MG63 (cell line): ENCODE measurements at regions not wholly inside any gene's neighbourhood (a gene's known extent, or its start where the extent isn't known, plus 50 kb on each side); places are given as distances from the start of the nearest gene placed in this dataset.
A peak's percentile ranks its signal among the peaks of the same experiment; 100 is the strongest.

Experiments used
- DNase-seq: peaks from one replicate; pipeline ENCODE4 v3.0.0-alpha.2; 2020
- H3K27me3 ChIP-seq: fragments of 250-450 bp; sonication (Bioruptor Pico); 2 replicates; pipeline ENCODE4 v1.5.1; 2020; ENCODE audit warnings: mild to moderate bottlenecking, moderate library complexity
- H3K36me3 ChIP-seq: fragments of 250-450 bp; sonication (Bioruptor Pico); 2 replicates; pipeline ENCODE4 v1.5.1; 2020; ENCODE audit warnings: mild to moderate bottlenecking, moderate library complexity
- H3K4me3 ChIP-seq: fragments of 250-450 bp; sonication (Bioruptor Pico); 2 replicates; pipeline ENCODE4 v1.5.1; 2020; ENCODE audit warnings: mild to moderate bottlenecking, moderate library complexity
- H3K9me3 ChIP-seq: fragments of 250-450 bp; sonication (Bioruptor Pico); 2 replicates; pipeline ENCODE4 v1.5.1; 2020; ENCODE audit warnings: mild to moderate bottlenecking, moderate library complexity

DNA sequence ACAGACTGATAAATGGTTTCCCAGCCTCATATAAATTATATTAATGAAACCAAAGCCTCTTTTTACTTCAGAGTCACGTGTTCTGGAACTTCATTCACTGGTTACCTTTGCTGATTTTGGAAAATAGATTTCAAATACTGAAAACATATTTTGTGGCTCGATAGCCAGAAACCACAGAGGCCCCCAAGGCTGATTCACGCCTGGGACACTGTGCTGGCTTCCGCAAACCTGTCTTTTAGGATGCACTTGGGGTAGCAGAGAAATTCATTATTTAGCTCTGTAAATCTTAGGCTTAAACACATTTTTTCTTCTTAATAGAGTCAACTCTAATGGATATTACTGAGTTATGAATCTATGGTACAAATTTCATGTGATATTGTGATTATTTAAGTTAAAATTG, 90.7 kb upstream of the TMEM18 start:
- no peaks in the 10 kb centered on the region for H3K36me3 ChIP-seq
- no peaks in the 10 kb centered on the region for H3K27me3 ChIP-seq
- DNase-seq = no peak
- H3K4me3 ChIP-seq = no peak overlapping the region
- no peaks in the 10 kb centered on the region for H3K9me3 ChIP-seq

DNA sequence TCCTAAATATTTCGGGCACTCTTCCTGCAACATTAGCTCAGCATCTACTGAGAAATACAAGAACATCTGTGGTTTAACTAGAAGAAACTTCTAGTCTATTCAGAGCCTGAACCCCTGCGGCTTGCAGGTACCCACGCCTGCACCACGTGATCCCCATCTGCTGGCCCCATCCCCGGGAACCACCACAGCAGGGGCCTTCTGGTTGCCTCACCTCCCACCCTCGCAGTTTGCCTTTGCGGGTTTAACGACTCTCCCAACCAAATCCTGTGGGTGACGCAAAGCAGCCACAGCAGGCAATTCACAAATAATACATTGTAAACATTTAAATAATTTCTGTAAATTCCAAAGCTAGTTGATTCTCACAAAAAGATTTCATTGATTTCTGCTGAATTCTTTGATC, 90.2 kb upstream of the TMEM18 start:
- Histone ChIP-seq H3K27me3 (no peaks in the 10 kb centered on the region), H3K9me3 (no peaks in the 10 kb centered on the region), H3K36me3 (no peaks in the 10 kb centered on the region), H3K4me3 (no peak overlapping the region)
- DNase-seq = no peak

DNA sequence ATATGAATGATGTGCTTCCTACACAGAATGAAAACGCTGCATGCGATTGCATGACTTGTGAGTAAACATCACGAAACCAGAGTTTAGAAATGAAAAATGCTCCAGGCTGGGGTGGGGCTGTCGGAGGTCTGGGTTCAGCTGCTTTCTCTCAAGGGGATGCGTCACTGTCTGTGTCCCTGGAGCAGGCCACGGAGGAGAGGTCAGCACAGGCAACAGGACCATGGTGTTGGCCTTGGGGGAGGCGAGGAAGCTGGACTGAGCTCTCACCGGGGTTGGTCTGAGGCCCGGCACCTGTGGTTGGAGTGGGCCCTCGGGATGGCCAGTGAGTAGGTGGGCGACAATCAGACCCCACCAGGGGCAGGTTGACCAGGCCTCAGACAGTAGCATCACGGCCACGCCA, 89.0 kb upstream of the TMEM18 start:
- no peak for DNase-seq
- Histone ChIP-seq H3K9me3 (no peaks in the 10 kb centered on the region), H3K27me3 (no peaks in the 10 kb centered on the region), H3K36me3 (no peaks in the 10 kb centered on the region), H3K4me3 (no peak overlapping the region)

DNA sequence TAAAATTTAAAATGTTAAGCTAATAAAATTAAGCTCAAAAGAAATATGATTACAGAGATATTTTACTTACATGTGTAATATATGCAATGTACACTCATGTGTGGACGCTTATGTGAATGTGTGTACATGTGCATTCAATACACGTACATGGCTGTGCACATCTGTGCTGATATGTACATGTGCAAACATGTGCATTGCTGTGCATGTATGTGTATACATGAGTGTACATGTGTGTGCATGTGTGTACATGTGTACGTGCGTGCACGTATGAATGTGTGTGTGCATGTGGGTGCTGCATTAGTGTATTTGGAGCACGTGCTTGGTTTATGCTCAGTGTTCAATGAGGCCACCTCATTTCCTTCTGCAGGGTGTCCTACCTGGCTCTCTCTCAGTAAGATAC, 88.2 kb upstream of the TMEM18 start:
- Histone ChIP-seq H3K4me3 (no peak overlapping the region), H3K27me3 (no peaks in the 10 kb centered on the region), H3K36me3 (no peaks in the 10 kb centered on the region), H3K9me3 (no peaks in the 10 kb centered on the region)
- no peak for DNase-seq

DNA sequence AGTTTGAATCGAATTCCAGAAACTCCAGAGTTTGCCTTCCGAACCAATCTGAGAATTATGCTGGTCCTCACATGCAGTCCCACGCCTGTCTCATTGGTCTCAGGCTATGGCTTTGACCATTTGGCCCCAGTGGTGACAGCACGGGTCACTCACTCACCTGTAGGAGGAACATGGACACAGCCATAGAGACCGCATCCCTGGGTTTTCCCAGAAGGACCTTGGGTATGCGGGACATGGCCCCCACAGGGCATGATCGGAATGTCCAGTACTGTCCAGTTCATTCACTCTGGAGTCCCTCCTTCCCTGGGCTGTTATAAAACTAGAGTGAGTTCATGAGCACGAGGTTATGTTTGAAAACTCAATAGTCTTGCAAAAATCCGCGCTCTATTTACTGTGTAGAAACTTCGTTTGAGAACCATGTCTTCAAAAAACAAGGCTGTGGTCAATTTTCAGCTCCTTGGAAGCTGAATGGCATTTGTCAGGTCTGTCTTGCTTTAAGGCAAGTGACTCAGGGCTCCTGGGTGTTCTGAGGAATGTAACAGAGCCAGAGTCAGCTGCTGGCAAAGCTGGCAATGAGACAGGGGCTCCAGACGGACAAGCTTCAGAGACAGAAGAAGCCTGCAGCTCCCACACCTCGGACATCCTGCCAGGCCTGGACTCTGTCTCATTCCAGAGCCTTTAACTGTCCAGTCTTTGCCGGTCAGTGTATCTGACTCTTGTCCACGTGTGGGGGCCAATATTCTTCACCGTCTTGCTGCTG, 86.7 kb upstream of the TMEM18 start:
- Histone ChIP-seq H3K27me3 (no peaks in the 10 kb centered on the region), H3K36me3 (no peaks in the 10 kb centered on the region), H3K9me3 (no peaks in the 10 kb centered on the region), H3K4me3 (no peak overlapping the region)
- peak; percentile 59 for DNase-seq

DNA sequence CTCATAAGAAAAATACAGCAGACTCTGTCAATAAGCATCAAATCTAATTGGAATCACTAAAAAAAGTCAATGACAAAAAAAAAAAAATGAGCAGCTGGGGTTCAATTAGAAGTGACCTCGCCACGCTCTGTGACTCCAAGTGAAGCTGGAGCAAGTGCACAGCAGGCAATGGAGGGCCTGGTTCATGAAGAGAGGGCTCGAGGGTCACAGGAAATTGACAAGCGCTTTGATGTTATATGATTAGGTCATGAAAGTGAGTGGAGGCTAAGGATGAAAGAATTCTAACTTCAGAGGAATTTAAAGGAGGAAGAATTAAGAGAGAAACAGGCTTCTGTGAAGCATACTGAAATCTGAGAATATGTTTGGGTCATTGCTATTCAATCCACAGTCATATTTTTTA, 85.4 kb upstream of the TMEM18 start:
- H3K36me3 ChIP-seq = no peaks in the 10 kb centered on the region
- no peak for DNase-seq
- no peaks in the 10 kb centered on the region for H3K9me3 ChIP-seq
- H3K27me3 ChIP-seq = no peaks in the 10 kb centered on the region
- no peak overlapping the region for H3K4me3 ChIP-seq

DNA sequence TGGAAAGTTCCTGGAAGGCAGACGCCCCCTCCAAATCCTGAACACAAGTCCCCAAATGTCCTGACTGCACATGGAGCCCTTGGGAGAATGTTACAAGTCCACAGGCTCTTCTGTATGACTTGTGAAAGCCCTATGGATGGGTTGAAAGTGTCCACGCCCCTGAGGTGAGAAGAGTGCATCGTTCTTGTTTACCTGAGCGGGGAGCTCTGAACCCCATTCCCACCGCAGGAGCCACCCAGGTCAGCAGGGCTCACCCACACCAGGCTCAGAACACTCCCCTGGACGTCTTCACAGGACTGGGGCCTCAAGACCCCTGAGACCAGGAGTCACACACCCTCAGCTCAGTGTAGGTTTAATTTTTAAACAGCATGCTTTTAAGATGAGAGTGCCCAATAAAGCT, 84.2 kb upstream of the TMEM18 start:
- Histone ChIP-seq H3K4me3 (no peak overlapping the region), H3K27me3 (no peaks in the 10 kb centered on the region), H3K9me3 (no peaks in the 10 kb centered on the region), H3K36me3 (no peaks in the 10 kb centered on the region)
- no peak for DNase-seq

DNA sequence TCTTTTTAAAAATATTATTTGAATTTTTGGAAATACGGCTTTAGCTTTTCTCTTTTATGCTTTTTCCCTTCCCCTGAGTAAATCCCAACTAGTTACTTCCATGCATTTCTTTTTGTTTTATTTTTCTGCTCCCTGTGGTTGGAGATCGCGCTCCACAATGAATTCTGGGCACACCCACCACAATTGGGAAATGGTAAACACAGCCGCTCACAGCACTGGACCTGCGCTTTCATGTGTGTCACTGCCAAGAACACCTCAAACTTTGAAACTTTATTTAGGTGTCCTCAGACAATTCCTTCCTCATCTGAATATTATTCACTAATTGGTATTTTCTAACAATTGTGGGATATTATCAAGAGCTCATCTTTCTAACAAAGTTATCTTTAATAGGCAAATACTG, 82.8 kb upstream of the TMEM18 start:
- H3K9me3 ChIP-seq = no peaks in the 10 kb centered on the region
- no peaks in the 10 kb centered on the region for H3K36me3 ChIP-seq
- H3K27me3 ChIP-seq = no peaks in the 10 kb centered on the region
- H3K4me3 ChIP-seq = no peak overlapping the region
- no peak for DNase-seq

DNA sequence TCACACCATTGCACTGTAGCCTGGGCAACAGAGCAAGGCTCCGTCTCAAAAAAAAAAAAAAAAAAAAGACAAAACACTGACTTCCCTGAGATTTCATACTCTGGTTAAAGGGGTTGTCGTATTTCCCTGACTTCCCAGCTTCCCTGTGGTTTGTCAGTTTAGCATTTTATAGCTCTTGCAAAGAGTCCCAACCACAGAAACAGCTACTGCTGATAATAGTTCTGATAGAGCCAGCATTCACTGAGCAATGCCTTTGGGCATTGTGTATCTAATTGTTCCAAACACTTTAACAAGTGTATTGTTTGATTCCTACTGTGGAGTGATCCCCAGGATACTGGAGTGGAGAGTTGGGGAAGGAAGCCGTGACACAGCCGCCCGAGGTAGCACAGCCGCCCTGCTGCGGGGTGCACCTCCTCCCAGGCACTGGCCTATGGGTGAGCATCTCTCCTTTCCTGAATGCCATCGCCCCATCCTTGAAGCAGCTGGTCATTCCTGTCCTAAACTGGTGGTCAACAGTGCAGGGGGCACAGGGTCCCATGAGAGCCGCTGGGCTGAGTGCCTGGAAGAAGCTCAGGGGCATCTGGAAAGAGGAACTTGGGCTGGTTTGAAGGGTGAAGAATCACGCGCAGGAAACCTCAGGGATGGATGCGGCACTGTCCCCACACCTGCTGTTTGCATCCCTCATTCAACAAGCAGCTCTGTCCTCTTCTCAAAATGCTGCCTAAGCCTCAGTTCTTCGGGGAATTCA, 81.0 kb upstream of the TMEM18 start:
- no peak overlapping the region for H3K4me3 ChIP-seq
- no peaks in the 10 kb centered on the region for H3K36me3 ChIP-seq
- no peaks in the 10 kb centered on the region for H3K27me3 ChIP-seq
- DNase-seq = no peak
- H3K9me3 ChIP-seq = no peaks in the 10 kb centered on the region

DNA sequence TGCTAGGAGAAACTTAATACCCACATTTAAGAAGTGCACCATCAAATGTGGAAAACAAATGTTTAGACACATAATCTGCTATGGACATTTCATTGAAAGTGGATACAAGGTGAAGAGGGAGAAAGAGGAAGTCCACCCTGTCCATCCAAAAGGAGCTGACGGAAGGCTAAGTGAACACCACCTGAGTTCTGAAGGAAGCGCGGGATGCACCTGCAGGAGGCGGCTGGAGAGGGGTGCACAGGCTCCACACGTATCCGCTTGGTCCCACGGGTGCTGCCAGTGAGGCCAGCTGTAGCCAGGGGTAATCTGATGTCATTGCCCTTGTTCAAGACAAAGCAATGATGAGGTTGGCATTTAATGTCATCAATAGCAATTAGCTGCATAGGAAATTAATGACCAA, 75.9 kb upstream of the TMEM18 start:
- no peak for DNase-seq
- no peak overlapping the region for H3K4me3 ChIP-seq
- no peaks in the 10 kb centered on the region for H3K36me3 ChIP-seq
- no peaks in the 10 kb centered on the region for H3K27me3 ChIP-seq
- no peaks in the 10 kb centered on the region for H3K9me3 ChIP-seq

DNA sequence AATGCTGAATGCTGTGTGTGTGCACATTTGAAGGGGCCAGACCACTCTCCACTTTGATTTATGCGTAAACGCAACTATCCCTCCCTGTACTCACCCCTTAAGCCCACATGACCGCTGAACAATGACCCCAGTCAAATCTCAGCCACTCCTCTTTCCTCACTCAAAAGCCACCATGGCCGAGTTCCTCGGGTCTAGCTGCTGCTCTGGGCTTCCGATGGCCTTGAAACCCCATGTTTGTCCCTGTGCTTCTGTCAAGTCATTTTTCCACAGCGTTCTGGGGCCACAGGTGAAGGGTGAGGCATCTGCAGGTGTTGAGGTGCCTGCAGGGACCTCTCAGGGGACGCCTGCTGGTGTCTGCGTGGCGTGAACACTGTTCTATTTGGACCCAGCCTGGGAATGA, 74.3 kb upstream of the TMEM18 start:
- no peaks in the 10 kb centered on the region for H3K36me3 ChIP-seq
- H3K27me3 ChIP-seq = no peaks in the 10 kb centered on the region
- no peak for DNase-seq
- no peak overlapping the region for H3K4me3 ChIP-seq
- no peaks in the 10 kb centered on the region for H3K9me3 ChIP-seq

DNA sequence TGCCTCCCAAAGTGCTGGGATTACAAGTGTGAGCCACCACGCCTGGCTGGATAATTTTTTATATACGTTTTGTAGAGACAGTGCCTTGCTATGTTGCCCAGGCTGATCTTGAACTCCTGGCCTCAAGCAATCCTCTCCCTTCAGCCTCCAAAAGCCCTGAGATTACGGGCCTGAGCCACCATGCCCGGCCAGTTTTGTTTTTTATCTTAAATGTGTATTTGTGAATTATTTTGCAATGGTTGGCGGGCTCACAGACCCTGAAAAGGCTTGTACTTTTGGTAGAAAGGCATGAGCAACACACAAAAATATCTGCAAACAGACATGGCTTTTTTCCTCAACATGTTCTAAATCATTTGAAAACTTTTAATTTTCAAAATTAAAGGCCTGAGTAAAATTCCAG, 73.4 kb upstream of the TMEM18 start:
- Histone ChIP-seq H3K27me3 (no peaks in the 10 kb centered on the region), H3K4me3 (no peak overlapping the region), H3K9me3 (no peaks in the 10 kb centered on the region), H3K36me3 (no peaks in the 10 kb centered on the region)
- no peak for DNase-seq

DNA sequence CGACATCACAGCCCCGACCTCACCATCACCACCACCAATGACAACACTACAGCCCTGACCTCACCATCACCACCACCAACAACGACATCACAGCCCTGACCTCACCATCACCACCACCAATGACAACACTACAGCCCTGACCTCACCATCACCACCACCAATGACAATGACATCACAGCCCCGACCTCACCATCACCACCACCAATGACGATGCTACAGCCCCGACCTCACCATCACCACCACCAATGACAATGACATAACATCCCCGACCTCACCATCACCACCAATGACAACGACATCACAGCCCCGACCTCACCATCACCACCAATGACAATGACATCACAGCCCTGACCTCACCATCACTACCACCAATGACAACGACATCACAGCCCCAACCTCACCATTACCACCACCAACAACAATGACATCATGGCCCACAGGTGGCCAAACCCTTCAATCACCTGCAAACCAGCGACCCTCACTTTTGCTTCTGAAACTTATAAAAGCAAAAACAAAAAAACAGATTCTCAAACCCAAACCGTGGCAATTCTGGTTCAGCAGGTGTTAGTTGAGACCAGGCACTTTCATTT, 70.7 kb upstream of the TMEM18 start:
- 0 out of 2 replicates have a peak, but pooled peaks cover 3% of the 10 kb centered on the region for H3K9me3 ChIP-seq
- no peak for DNase-seq
- no peaks in the 10 kb centered on the region for H3K36me3 ChIP-seq
- H3K4me3 ChIP-seq = no peak overlapping the region
- peaks cover 6% of the 10 kb centered on the region; the same call in 1 of the 2 replicates for H3K27me3 ChIP-seq

DNA sequence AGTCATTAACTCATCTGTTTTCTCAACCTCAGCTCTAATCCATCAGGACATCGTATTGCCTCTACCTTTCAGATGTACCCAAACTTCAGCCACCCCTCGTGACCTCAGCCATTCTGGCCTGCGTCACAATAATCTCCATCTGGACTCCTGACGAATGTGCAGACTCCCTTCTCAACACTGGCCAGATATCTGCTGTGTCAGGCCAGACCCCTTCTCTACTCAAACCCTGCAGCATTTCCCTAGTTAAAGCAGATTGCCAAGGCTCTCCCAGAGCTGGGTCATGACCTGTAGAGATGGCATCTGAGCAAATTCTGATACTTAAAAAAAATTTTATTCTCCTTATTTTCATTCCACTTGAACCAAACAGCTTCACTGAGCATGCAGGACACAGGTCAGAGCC, 69.5 kb upstream of the TMEM18 start:
- DNase-seq = no peak

DNA sequence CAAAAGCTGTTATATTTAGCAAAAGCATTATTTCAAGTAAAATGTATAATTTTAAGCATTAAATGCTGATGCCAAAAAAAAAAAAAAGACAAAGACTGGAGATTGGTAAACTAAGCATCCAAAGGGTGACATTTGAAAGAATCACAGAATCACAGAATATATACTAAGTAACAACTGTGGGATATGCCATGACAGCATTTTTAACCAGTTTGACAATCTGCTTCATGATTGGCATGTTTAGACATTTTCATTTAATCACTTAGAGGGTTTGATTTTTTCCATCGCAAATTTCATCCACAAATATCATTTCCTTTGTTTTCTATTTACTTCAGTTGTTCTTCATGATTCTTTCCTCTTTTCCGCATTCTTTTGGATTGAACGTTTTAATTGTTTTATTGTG, 66.9 kb upstream of the TMEM18 start:
- Histone ChIP-seq H3K27me3 (peaks cover 10% of the 10 kb centered on the region; the same call in 1 of the 2 replicates), H3K36me3 (no peaks in the 10 kb centered on the region), H3K4me3 (no peak overlapping the region), H3K9me3 (0 out of 2 replicates have a peak, but pooled peaks cover 3% of the 10 kb centered on the region)
- DNase-seq = no peak

More for the DNA sequence above, 69.5 kb upstream of the TMEM18 start:
- H3K4me3 ChIP-seq = no peak overlapping the region
- H3K9me3 ChIP-seq = 0 out of 2 replicates have a peak, but pooled peaks cover 3% of the 10 kb centered on the region
- peaks cover 10% of the 10 kb centered on the region; the same call in 1 of the 2 replicates for H3K27me3 ChIP-seq
- no peaks in the 10 kb centered on the region for H3K36me3 ChIP-seq

DNA sequence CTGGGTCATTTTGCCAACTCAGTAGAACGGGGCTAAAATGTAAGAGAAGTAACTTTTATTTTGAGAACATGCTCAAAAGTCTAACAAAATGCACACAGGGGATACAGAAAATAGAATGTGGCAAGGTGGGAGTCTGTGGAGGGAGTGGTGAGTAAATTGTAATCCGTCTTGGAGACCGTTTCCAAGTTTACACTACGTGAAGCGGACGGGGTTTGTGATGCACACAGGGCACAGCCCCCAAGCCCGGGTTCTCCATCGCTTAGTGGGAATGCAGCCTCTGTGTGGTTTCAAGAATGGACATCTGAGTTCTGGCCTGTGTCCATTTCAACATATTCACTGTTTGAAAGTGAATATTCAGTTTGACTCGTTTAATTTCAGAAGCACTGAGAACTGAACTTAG, 65.0 kb upstream of the TMEM18 start:
- no peak overlapping the region for H3K4me3 ChIP-seq
- no peak for DNase-seq
- H3K27me3 ChIP-seq = peaks cover 10% of the 10 kb centered on the region; the same call in 1 of the 2 replicates
- no peaks in the 10 kb centered on the region for H3K36me3 ChIP-seq
- H3K9me3 ChIP-seq = 0 out of 2 replicates have a peak, but pooled peaks cover 3% of the 10 kb centered on the region

DNA sequence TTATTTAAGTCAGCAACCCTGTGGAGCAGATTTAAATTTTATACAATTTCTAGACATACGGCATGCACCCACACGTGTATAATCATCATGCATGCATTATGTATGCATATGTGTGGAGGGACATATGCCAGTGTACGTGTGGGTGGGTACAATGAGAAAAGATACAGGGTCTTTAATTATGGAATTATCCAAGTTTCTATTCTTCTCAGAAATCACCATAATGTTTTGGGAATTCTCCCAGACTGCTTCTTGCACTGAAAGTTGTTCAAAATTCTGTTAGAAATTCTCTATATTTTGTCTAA, 63.9 kb upstream of the TMEM18 start:
- H3K4me3 ChIP-seq = peak overlapping the region; percentile 44
- DNase-seq = no peak
- no peaks in the 10 kb centered on the region for H3K36me3 ChIP-seq
- peaks cover 10% of the 10 kb centered on the region; the same call in 1 of the 2 replicates for H3K27me3 ChIP-seq
- 0 out of 2 replicates have a peak, but pooled peaks cover 3% of the 10 kb centered on the region for H3K9me3 ChIP-seq
